HG03521 (cell line): ENCODE measurements at regions not wholly inside any gene's neighbourhood (a gene's known extent, or its start where the extent isn't known, plus 50 kb on each side); places are given as distances from the start of the nearest gene placed in this dataset.
"Not testable (repeated sequence)": the region's sequence is repeated elsewhere in the genome, so short reads cannot be mapped to it uniquely, and the experiment has no call there.

Experiments used
- ATAC-seq: cut with Tn5 transposase; IDR thresholded peaks from one replicate; pipeline ENCODE4 v1.9.1; 2021; ENCODE audit warnings: mild to moderate bottlenecking, moderate library complexity; ENCODE audit not compliant: unreplicated experiment

DNA sequence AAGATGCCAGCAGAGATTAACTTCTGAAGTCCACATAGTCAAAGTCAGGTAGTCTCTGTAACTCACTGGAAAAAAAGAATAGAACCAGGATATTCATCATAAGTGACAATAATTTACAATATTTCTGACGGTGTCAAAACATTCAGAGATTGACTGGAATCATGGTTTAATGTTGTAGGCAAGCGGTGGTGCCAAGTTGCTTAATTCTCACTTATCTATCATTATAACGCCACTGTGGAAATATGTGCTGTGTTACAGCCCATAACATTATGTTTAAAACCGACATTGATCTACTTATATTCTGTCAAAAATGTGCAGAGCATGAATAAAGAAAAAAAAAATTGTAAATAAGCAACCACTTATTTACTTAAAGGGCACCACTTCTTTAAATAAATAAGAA, 801.7 kb downstream of the DIPK2A start:
- ATAC-seq, result no peak

GRCh38 chr3:144774897-144775296, 803.3 kb downstream of the DIPK2A start:
- no peak for ATAC-seq

DNA sequence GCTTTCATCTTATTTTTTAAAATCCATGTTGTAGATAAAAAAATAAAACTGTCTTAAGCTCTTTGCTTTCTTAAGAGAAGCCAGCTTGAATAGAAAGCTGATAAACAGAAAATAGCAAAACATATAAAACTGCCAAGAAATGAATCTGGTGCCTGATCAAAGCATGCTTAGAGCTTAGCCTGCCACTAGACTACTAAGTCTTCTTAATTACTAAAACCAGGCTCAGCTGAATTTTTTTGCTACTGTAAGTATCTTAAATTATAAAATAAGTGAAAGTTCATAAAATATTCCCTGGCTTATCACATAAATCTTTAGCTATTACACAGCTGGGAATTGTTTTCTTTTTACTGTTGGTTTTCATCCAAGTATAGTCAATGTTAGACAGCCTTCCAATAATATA, 803.9 kb downstream of the DIPK2A start:
- no peak for ATAC-seq

DNA sequence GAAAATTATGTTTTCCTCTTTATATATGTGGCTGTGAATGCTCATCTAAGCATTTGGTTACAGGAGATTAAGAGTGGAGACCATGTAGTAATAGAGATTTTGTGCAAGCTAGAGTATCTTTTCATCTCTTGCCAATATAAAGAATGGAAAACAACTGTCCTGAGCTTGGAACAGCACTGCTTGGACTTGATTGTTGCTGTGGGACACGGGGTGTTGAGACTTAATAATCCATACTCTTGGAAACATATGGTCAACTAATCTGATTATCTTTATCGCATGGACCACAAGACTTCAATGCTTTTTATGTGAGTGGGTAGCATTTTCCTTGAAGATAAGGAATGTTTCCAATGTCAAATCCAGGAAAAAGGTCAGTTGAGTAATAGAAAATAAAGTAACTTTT, 806.3 kb downstream of the DIPK2A start:
- ATAC-seq, result no peak

DNA sequence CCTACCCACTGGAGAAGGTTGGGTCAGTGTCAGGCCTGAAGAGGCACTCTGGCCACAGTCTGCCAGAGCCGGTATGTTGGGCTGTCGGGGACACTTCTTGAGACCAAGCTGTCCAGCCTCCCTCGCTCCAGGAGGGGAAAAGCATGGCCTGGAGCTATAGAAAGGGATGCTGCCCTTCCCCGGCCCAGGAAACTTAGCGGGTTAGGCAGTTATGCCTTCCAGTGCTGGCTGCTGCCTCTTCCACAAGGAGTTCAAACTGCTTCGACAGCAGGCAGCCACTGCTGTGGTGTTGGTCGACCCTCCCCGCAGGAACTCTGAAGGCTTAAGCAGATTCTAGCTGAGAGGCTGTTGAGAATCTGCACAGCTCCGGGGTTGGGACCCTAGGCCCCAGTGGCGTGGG, 819.4 kb downstream of the DIPK2A start:
- ATAC-seq, result no peak

DNA sequence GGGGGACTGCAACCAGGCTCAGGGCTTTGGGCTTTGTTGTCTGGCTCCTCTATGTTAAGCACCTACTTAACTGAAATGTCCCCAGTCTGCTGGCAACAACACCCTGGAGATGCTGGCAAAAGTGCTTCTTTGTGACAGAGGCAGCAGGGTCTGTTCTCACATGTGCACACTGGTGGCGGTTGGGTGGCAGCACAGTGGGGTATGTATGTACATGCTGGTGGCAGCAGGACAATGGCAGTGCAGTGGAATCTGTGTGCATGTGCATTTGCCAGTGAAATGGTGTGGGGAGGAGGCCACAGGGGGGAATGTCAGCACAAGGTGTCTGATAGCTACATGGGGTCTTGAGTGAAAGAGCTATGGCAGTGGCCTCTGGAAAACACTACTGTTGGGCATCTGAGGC, 830.3 kb downstream of the DIPK2A start:
- no peak for ATAC-seq

- no peak for ATAC-seq
Observed at GRCh38 chr3:144809380-144809779, 837.8 kb downstream of the DIPK2A start.

GRCh38 chr3:144810160-144810559, 838.5 kb downstream of the DIPK2A start:
- peak; percentile 69 for ATAC-seq

- ATAC-seq, result no peak
Observed at GRCh38 chr3:144815655-144816054, 844.0 kb downstream of the DIPK2A start.

- no peak for ATAC-seq
Observed at GRCh38 chr3:144816323-144816722, 844.7 kb downstream of the DIPK2A start.

DNA sequence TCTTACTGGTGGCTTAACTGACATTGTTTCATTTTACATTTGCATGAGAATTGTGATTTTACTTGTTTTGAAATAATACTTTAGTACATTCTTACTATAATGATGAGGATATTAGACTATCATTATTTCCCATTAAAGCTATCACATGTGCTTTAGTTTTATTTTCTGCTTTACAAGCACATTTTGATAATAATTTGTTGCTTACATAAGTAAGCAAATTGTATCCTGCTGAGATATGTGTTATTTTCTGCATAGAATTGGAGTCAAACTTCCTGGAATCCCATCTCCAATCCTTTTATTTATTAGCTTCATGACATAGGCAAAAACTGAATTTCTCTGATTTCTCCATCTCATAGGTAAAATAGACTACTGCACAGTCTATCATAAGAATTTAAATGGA, 847.4 kb downstream of the DIPK2A start:
- ATAC-seq, result no peak

DNA sequence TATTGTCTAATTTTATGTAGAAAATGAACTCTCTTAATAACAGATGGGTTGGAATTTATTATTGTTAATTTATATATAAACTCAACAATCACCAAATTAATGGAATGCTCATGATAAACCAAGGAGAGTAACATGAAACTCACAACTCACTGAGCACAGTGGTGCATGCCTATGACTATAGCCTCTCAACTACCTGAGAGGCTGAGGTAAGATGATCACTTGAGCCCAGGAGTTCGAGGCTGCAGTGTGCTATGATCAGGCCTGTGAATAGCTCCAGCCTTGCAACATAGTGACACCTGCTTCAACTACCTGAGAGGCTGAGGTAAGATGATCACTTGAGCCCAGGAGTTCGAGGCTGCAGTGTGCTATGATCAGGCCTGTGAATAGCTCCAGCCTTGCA, 848.6 kb downstream of the DIPK2A start:
- ATAC-seq, result not testable (repeated sequence)

GRCh38 chr3:144820726-144821125, 849.1 kb downstream of the DIPK2A start:
- no peak for ATAC-seq

GRCh38 chr3:144821583-144821982, 850.0 kb downstream of the DIPK2A start:
- no peak for ATAC-seq

GRCh38 chr3:144822671-144823070, 851.0 kb downstream of the DIPK2A start:
- no peak for ATAC-seq

GRCh38 chr3:144831955-144832716, 860.5 kb downstream of the DIPK2A start:
- ATAC-seq, result no peak

DNA sequence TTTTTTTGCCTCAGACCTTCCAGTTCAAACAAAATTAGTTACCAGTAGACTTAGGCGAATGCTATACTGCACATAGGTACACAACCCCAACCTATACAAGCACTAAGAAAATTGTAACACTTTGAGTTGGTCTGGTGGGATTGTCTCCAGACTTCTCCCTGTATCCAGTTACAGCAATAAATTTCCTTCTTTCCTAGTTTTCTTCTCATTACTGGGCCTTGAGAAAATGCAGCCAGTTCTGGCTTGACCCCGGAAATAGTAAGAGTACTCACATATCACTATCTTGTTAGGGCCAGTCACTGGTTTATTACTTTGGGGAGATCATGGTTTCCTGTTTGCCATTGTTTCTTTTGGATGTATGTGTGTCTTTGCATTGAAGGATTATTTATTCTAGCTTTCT, 868.4 kb downstream of the DIPK2A start:
- ATAC-seq, result no peak

DNA sequence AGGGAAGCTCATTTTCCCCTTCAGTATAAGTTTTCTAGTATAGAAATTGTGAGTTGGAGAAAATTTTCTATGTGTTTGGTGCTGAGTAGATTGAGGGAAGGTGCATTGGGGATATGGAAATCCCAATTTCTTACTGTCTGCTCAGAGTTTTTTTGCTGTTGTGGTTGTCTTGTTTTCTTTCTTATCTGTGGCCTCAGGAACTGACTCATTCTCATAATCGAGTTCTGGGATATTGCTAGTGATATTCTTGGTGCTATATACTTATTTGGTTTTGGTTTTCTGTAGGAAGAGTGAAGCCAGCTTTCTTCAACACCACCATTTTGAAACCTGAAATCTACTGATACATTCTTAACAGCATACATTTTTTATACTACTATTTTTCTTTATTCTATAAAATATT, 869.2 kb downstream of the DIPK2A start:
- ATAC-seq, result no peak

DNA sequence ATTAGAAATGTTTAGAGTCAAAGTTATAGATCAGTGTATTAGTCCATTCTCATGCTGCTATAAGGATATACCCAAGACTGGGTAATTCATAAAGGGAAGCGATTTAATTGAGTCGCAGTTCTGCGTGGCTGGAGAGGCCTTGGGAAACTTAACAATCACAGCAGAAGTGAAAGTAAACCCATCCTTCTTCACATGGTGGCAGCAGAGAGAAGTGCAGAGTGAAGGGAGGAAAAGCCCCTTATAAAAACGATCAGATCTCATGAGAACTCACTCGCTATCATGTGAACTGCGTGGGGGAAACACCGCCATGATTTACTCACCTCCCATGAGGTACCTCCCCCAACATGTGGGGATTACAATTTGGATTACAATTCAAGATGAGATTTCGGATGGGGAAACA, 871.5 kb downstream of the DIPK2A start:
- no peak for ATAC-seq

DNA sequence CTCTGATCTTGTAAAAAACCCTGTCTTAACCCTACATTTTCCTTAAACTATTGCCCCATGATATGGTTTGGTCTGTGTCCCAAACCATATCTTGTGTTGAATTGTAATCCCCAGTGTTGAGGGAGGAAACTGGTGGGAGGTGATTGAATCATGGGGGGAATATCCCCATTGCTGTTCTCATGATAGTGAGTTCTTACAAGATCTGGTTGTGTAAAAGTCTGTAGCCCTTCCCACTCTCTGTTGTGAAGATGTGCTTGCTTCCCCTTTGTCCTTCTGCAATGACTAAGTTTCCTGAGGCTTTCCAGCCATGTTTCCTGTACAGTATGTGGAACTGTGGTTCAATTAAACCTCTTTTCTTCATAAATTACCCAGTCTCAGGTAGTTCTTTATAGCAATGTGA, 881.4 kb downstream of the DIPK2A start:
- no peak for ATAC-seq

DNA sequence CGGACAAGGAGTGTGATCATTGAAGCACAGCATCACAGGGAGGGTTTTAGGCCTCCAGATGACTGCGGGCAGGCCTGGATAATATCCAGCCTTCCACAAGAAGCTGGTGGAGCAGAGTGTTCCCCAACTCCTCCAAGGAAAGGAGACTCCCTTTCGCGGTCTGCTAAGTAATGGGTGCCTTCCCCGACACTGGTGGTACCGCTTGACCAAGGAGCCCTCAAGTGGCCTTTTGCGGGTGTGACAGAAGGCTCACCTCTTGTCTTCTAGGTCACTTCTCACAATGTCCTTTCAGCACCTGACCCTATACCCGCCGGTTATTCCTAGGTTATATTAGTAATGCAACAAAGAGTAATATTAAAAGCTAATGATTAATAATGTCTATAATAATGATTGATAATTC, 882.4 kb downstream of the DIPK2A start:
- ATAC-seq, result not testable (repeated sequence)

- no peak for ATAC-seq
Observed at GRCh38 chr3:144859161-144859560, 887.5 kb downstream of the DIPK2A start.

DNA sequence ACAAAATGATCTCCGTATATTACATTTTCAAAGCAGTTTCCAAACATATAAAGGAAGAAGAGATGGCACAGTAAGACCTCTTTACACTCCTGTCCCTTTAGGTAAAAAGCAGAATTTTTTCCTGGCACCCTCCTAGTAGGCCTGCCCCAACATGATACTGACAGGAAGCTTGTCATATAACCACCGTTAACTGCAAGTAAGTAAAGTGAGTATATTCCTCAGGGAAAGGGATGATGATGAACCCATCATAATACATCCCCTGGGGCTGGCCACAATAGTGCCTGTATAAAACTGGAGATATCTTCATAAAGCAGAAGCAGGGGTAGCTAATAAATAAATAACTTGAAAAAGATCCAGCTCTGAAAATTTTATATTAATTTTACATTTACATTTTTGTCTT, 893.0 kb downstream of the DIPK2A start:
- ATAC-seq, result no peak
